Skeletal muscle cell (primary cell): ENCODE measurements at regions not wholly inside any gene's neighbourhood (a gene's known extent, or its start where the extent isn't known, plus 50 kb on each side); places are given as distances from the start of the nearest gene placed in this dataset.

Source experiments
- DNase-seq: peaks from one replicate; pipeline ENCODE4 v3.0.0-alpha.2; 2010; ENCODE audit warnings: low read depth
- H3K4me3 ChIP-seq: 2 replicates; pipeline ENCODE4 v1.5.1; 2011; ENCODE audit warnings: low read depth, mild to moderate bottlenecking, control low read depth, low read length, moderate library complexity

GRCh38 chr6:91824331-91824730, 1237.5 kb upstream of the MAP3K7 start:
- peak; percentile 31 for DNase-seq
- H3K4me3 ChIP-seq = no peak overlapping the region

GRCh38 chr6:91822581-91822980, 1235.7 kb upstream of the MAP3K7 start:
- H3K4me3 ChIP-seq = no peak overlapping the region
- peak; percentile 71 for DNase-seq

DNA sequence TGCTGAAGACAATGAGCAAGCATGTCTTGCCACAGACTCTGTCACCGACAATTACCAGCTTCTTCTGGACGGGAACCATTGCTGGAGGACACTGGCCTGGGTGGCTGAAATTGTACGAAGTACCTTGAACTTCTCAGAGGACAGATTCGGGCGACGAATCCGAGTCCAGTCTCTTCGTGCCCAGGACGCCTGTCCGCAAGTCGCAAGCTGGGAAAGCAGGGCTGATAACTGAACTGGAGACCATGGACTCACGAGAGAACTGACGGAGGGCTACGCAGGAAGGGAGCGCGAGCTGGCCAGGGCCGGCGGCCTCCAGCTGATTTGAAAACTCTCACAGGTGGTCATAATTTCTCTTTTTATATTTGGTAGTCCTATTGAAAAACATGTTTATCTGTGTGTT, 1229.5 kb upstream of the MAP3K7 start:
- no peak for DNase-seq
- H3K4me3 ChIP-seq = no peak overlapping the region

- H3K4me3 ChIP-seq = no peak overlapping the region
- DNase-seq = no peak
Measured at GRCh38 chr6:91813641-91814040, 1226.8 kb upstream of the MAP3K7 start.

DNA sequence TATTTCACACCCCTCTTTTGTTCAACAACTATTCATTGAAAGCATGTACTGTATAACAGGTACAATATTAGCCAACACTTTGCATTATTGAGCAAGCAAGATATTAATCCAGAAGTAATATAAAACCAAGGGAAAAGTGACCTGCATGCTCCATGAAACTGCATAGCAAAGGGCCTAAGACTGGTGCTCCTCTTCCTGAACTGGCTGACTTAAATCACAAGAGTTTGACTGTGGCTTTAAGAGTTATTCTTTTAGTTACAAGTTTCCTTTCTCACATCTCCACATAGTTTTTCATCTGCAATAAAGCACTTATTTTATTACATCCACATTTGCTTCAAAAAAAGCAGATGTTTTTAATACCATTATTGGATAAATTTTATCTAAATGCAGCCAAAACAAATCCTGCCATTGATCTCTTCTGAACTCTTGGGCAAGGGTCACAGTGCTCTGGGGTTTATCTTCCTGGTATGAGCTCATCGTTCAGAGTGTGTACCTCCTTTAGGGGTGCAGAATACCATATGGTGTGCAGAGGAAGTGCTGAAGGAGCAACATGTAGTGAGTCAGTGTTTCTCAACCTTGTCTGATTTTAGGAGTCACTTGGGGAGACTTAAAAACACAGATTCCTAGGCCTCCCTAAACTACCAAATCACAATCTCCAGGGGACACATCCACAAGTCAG, 1225.9 kb upstream of the MAP3K7 start:
- DNase-seq = peak; percentile 67

GRCh38 chr6:91804981-91805380, 1218.1 kb upstream of the MAP3K7 start:
- H3K4me3 ChIP-seq = no peak overlapping the region
- no peak for DNase-seq

More for the DNA sequence above, 1225.9 kb upstream of the MAP3K7 start:
- no peak overlapping the region for H3K4me3 ChIP-seq

- no peak for DNase-seq
- H3K4me3 ChIP-seq = no peak overlapping the region
Measured at GRCh38 chr6:91802431-91802830, 1215.6 kb upstream of the MAP3K7 start.

DNA sequence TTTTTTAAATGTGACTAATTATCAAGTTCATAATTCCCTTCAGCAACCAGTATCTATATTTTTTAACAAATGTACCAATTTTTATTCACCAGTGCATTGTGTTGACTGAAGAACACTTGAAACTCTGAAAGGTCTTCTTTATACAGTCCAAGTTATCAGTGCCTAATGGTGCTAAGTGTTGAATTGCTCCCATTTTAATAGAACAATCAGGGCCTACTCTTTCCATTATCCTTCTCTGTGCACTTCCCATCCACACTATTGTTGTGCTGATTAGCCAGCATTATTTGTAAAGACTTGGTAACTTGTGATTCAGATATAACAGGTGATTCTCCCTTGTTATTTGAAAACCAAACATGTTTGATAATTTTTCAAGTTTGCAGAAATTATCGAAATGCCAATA, 1209.7 kb upstream of the MAP3K7 start:
- no peak overlapping the region for H3K4me3 ChIP-seq
- DNase-seq = no peak

- DNase-seq = no peak
- no peak overlapping the region for H3K4me3 ChIP-seq
Measured at GRCh38 chr6:91788501-91788900, 1201.6 kb upstream of the MAP3K7 start.

DNA sequence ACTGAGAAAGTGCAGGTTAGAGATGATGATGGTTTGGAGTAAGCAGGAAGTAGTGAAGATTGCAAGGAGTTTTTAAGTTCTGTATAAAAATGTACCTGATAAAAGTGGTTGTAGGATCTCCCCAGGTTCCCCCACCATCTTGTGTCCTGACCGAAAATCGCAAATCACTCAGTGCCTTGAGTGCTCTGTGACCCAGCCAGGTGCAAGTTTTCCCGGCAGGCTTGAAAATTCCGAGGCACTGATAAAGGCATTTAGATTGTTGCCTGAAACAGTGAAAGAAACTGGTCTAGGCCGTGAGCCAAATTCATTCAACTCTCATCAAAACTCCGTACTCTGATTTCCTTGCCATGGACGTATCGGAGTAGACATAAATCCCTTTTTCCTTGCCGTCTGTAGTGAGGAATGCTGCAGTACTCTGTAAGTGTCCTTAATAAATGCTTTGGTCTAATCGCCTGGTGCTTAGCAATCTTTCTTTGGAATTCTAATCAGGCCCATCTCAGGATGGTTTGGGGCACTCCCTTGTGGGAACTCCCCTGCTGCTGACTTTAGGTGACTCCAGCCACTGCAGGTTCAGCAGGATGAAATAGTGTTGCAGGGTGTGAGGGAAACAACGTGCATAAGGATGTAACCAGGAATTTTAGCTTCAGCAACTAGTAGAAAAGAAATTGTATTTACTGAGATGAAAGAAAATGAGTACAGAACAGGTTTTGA, 1199.8 kb upstream of the MAP3K7 start:
- no peak overlapping the region for H3K4me3 ChIP-seq
- DNase-seq = no peak

- H3K4me3 ChIP-seq = no peak overlapping the region
- peak; percentile 22 for DNase-seq
Measured at GRCh38 chr6:91782802-91783201, 1195.9 kb upstream of the MAP3K7 start.

DNA sequence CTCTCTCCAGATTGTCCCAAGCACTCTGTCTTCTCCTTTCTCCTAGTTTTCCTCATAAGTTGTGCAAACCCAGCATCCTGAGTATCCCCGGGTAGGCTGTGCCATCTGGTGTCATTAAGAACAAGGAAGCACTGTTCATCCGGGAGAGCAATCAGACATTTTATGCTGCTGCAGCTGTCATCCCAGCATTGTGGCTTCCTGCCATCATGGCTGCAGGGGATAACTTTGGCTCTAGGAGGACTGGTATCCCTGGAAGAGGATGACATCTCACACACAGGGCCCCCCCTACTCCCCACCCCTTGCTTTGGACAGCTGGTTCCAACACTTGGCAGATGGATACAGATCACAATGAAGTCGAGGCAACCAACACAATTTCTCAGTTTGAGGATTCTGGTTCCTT, 1195.1 kb upstream of the MAP3K7 start:
- no peak for DNase-seq
- no peak overlapping the region for H3K4me3 ChIP-seq

DNA sequence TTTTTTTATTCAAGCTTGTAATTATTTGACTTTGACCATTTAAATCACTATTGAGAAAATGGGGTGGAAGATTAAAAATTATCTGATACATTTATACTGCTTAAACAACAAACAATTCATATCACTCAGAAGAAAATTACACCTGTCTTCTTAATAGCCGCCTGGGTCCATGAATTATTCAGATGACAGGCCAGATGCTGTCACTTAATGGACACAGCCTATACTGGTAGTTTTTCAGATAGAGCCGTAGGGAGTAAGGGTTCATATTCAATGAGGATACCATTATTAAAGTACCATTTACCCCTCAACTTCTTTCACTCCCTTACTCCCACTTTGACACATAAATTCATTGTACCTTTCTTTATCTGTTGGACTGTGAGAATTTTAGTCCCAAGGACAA, 1193.4 kb upstream of the MAP3K7 start:
- no peak for DNase-seq
- no peak overlapping the region for H3K4me3 ChIP-seq

GRCh38 chr6:91761621-91762020, 1174.7 kb upstream of the MAP3K7 start:
- DNase-seq = no peak
- H3K4me3 ChIP-seq = no peak overlapping the region

- H3K4me3 ChIP-seq = no peak overlapping the region
- DNase-seq = no peak
Measured at GRCh38 chr6:91754691-91755090, 1167.8 kb upstream of the MAP3K7 start.

DNA sequence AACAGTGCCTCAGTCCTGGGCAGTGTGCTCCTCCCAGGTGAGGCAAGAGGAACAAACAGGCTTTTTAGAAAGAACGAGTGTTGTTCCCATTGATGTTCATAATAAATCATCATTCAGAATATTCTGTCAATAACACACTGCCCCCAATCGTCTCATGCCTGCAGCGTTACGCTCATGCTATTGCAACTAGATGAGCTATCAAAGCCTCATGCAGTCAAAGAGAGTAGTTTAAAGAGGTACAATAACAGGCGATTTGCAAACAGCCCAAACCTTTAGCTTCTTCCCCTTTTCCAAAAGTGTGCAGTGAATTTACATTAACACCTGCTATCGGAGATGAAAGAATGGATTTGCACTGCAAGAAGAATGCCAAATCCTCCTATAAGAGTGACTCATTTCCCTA, 1164.7 kb upstream of the MAP3K7 start:
- no peak for DNase-seq
- H3K4me3 ChIP-seq = no peak overlapping the region

GRCh38 chr6:91744566-91744965, 1157.7 kb upstream of the MAP3K7 start:
- H3K4me3 ChIP-seq = no peak overlapping the region
- no peak for DNase-seq

DNA sequence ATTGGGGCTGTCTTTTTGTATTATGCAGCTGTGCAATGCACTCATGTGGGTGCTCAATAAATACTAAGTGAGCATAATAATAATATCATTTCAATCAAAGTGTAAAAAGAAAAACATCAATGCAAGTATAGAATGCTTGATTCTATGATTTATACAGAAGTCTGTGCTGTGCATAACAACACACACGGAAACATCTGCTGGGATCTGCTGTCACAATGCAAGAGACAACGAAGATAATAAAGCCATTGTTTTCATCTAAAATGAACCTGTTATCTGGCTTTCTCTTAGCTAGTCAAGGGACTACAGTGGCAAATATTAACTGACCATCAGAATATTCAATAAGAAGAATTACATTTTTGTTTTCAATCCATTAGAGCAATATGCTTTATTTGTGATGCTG, 1156.9 kb upstream of the MAP3K7 start:
- DNase-seq = no peak

GRCh38 chr6:91731939-91732338, 1145.1 kb upstream of the MAP3K7 start:
- DNase-seq = no peak
- H3K4me3 ChIP-seq = no peak overlapping the region

More for the DNA sequence above, 1156.9 kb upstream of the MAP3K7 start:
- no peak overlapping the region for H3K4me3 ChIP-seq

GRCh38 chr6:91730710-91731109, 1143.8 kb upstream of the MAP3K7 start:
- H3K4me3 ChIP-seq = no peak overlapping the region
- no peak for DNase-seq

DNA sequence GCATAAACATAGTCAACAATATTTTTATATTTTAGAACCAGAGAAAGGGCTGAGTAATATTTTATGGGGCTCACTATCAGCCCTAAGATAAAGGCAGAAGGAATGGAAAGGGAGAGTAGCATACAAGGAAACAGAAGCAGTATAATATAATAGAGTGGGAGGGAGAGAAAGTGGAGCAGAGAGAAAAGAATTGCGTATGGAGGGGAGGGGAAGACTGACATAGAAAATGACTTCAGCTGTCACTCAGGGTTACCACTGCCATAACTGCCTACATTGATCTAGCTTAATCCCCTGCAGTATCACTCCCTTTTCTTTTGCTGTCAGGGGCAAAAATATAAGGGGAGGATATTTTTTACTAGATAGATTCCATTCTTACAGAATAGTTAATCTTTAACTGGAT, 1133.5 kb upstream of the MAP3K7 start:
- H3K4me3 ChIP-seq = no peak overlapping the region
- no peak for DNase-seq
